Stimulated activated naive CD4-positive, alpha-beta T cell treated with Interleukin-2 at 50 U/mL for 16 hours (primary cell): ENCODE measurements at regions not wholly inside any gene's neighbourhood (a gene's known extent, or its start where the extent isn't known, plus 50 kb on each side); places are given as distances from the start of the nearest gene placed in this dataset.
"Not testable (repeated sequence)": the region's sequence is repeated elsewhere in the genome, so short reads cannot be mapped to it uniquely, and the experiment has no call there.

ENCODE experiments used
- DNase-seq: peaks from one replicate; lab custom pipeline; 2025; lab: John Stamatoyannopoulos, UW

DNA sequence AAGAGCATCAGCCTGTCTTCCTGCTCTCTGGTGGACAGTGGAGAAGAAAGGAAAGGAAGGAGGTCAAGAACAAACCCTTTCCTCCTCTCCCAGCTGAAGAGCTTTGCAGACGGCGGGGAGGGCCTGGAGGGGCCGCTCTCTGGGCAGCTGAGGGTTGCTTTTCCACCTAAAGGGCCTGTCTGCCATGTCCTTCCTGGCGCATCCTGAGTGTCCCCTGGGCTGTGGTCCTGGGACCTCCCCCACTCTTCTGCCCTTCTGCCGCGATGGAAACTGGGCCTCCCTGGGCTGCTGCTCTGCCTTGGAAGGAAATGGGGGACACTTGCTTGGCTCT lies 107.0 kb downstream of the ETS2 start:
- no peak for DNase-seq

DNA sequence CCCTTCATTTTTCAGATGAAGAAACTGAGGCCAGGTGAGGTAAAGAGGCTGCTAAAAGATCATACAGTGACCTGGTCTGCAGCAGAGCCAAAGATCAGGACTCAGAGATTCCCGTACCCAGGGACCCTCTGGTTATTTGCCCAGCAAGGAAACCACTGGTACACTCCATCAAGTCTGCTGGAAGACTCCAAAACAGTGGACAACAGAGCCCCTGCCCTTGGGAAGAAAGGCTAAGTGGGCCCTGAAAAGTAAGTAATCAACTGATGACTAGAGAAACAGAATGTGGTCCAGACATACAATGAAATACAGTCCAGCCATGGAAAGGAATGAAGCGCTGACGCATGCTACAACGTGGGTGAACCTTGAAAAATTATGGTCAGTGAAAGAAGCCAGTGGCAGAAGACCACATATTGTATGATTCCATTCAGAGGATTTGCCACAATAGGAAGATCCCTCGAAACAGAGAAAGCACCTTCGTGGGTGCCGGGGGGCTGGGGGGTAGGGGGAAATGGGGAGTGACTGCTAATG lies 106.4 kb downstream of the ETS2 start:
- no peak for DNase-seq

DNA sequence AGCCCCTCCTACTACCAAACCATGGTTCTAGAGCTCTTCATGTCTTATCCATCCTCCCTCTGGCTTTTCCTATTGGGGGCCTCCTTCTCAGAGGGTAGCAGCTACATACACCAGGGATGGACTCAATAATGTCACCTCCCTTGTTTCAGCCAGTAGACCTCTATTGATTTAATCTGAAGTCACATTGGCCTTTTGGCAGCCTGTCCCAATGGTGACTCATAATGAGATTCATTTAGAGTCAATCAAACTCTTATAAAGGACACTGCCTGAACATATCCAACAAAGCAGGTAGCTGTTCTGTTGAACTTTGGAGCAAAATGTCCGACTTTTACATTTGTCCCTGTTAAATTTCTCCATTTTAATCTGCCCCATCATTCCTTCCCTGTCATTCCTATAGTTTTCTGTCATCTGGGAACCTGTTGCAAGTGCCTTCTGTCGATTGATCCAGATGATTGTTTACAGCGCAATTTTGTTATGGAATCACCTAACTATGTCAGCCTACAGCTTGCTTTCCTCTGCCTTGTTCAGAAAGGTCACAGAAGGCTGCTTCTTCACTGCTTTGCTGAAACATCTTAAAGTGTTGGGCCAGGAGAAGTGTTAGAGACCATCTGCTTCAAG lies 105.9 kb downstream of the ETS2 start:
- DNase-seq, result no peak

DNA sequence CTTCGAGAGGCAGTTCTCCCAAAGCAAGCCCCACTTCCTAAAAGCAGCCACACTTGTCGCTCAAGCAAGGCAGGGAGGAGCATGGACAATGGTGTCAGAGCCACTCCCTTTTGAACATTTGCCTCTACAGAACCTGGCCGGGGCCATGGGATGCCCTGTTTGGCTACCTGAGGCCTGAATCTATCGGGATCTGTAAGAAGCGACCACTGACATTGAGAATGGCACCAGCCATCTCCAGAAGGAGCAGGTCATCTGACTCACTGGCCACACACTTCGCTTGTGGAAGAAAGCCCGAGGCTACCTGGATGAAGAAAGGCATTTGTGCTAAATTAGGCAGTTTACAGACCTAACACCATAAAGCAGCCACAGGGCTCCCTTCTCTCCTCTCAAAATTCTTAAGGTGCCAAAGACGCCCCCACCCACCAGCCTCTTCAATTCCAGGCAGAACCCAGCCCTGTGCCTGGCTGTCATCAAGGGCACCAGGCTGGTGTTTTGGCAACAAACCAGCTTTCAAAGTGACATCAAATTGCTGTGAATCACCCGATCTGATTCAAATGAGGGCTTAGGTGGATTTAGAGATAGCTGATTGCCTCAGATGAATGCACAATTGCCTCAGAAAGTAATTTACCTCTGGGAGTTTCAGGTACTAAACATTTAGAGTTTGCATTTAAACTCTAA lies 104.8 kb downstream of the ETS2 start:
- no peak for DNase-seq

DNA sequence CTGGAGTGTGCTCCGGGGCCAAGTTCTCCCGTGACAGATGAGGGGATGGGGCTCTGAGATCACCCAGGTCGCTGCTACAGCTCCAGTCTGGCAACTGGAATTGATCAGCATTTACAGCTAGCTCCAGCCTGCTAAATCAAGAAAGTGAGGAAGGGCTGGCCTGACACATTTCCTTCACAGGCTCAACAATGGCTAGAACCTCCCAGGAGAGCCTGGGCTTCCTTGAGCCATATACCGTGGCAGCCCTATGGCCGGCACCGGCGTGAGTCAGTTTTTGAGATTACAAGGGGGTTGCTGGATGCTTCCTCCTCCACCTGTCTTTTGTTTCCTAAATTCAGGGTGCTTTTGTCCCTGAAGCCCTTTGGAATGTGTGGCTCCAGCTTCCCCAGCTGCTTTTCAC lies 104.2 kb downstream of the ETS2 start:
- DNase-seq, result no peak

DNA sequence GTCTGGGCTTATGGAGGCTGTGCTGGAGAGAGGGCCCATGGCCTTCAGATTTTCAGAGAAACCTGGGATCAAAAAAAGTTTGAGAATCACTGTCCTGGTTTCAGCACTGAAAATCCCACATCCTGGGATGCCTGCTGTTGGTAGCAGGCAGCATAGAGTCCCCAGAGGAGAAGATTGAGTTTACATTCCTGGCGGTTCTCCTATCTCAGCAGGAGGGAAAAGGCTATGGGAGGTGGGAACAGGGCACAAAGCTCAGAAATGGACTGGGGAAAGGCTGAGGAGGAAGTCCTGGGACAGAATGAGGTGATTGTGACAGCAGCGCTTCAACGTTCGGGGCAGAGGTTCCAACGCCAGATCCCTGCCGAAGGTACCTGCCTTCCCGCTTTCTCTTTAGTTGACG lies 103.4 kb downstream of the ETS2 start:
- DNase-seq, result no peak

DNA sequence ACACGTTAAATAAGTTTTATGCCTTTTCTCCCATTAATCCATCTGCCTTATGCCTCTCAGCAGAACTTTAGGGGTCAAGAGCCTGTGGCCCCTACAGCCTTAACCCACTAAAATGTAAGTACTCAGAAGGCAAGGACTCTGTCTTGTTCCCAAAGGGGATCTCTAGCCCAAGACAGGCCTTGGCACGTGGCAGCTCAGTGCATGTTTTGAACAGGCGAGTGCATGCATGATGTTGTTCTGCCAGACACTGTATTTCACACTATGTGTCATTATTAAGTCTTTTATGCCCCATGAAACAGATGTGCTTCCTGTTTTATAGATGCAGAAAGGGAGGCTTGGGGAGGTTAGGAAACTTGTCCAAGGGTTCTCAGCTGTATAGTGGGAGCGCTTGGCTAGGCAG lies 102.8 kb downstream of the ETS2 start:
- DNase-seq, result no peak

DNA sequence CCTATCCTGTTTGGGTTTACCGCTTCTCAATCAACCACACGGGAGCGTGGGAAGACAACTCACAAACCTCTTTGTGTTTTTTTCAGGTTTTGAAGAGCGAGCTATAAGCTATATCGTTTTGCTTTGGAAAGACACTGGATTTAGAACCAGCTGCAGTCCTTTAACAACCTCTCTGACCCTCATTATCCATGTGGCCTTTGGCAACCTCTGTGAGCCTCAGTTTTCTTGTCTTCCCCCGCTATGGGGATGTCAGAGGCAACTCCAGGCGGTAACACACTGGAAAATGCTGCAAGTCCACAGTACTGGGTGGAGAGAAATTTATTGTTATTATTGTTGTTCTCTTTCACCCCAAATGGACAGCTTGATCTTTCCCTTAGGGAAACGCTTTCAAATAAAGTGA lies 100.0 kb downstream of the ETS2 start:
- no peak for DNase-seq

DNA sequence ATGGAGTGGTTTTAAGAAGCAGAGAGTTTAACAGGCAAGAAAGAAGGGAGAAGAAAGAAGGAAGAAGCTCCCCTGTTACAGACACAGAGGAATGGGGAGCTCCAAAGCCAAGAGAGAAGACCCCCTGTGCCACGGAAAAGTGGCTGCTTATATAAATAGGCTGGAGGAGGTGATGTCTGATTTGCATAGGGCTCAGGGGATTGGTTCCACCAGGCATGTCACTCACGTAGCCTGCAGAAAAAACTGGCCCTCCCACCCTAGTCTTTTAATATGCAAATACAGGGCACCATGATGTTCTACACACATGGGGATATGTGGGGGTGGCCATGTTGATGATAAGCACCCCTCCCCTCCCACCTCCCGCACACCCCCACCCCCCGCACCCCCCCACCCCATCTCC lies 99.6 kb downstream of the ETS2 start:
- no peak for DNase-seq

DNA sequence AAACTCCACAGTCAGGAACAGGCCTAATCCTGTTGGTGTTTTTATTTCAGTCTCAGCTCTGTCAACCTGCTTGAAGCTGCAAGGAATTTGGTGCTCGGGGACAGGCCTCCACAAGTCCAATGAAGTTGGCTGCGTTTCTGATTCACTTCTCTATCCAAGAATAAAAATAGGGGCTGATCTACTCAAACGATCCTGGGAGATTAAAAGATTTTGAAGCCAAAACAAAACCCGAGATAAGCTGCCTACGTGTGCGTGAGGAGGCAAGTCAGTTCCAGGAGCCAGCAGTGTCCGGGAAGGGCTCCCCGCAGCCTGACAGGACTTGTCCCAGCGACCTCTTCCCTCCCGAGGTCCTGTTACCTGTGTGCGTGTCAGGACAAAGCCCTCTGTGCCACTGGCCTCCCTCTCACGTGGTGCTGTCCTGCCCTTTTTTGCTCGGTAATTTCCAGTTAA lies 98.0 kb downstream of the ETS2 start:
- no peak for DNase-seq

DNA sequence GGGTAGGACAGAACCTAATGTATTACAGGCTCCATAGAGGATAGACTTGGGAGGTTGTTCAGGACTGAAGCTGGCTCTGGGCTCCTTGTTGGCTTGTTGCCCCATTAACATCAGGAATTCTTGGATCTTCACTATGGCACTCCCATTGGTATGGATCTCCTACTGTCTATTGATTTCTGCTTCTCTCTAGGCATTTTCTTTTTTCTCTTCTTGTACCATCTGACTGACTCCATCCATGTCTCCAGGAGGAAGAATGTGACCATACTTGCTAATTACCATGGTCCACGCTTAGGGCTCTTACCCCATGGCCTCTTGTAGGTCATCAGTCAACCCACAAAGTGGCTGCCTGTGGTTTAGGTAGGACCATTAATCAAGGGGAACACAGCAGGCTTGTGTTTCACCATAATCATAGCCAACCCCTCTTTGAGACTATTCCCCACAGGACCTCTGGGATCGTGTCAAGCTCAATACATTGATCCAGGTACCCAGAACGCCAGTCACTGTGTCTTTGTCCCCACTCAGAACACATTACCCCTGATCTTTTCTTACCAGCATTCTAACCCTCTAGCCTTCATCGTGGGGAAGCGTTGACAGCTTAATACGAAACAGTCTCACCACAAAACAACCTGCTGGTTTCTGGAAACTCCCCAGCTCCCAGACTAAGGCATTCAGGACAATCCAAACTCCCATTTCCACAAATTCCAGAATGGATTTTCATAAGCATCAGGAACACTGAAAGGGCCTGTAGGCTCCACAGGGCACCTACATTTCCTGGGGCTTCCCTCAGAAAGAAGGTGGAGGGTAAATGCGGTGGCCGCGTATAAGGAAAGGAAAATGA lies 97.1 kb downstream of the ETS2 start:
- no peak for DNase-seq

DNA sequence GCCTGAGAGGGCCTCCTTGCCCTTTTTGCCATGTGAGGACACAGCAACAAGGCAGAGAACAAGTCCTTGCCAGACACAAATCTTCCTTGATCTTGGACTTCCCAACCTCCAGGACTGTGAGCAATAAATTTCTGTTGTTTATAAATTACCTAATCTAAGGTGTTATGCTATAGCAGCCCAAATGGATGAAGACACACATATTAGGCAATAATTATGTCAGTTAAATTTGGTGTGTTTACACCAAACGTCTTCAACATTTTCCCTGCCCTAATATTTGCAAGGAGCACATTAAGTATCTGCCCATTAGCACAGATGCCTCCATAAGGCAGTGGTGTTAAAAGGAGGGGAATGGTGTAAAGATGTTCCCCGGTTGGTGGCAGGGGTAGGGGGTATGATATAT lies 94.8 kb downstream of the ETS2 start:
- DNase-seq, result no peak

DNA sequence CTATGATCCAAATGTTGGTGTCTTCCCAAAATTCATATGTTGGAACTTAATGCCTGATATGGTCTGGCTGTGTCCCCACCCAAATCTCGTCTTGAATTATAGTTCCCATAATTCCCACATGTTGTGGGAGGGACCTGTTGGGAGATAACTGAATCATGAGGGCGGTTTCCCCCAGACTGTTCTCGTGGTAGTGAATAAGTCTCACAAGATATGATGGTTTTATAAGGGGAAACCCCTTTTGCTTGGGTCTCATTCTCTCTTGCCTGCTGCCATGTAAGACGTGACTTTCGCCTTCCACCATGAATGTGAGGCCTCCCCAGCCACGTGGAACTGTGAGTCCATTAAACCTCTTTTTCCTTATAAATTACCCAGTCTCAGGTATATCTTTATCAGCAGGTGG lies 94.3 kb downstream of the ETS2 start:
- DNase-seq, result not testable (repeated sequence)

DNA sequence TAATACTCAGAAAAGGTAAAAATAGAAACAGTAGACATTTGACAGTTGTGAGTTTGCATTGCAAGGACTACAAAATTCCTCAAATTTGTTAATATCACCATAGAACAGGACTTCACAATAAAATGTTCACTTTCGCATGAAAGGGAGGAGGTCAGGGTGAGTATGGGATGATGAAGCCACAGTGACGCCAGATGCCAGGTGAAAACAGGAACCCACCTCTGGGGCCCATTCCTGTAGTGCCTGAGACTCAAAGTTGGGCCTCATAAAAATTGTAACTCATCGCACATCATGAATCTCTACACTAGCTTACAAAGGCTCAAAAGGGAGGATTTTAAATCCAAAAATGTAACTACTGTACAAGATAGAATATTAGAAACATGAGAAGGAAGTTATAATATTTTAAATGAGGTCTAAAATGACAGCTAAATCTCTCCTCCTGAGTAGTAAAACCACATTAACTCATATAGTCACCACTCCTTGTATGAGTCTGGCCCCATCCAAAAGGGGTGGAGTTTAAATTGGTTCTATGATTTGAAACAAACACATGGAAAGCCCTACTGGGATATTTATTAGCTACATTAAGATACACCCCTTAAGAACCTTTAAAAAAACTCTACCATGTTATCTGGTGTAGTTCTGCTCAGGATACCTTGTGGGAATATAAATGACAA lies 93.7 kb downstream of the ETS2 start:
- DNase-seq, result no peak

DNA sequence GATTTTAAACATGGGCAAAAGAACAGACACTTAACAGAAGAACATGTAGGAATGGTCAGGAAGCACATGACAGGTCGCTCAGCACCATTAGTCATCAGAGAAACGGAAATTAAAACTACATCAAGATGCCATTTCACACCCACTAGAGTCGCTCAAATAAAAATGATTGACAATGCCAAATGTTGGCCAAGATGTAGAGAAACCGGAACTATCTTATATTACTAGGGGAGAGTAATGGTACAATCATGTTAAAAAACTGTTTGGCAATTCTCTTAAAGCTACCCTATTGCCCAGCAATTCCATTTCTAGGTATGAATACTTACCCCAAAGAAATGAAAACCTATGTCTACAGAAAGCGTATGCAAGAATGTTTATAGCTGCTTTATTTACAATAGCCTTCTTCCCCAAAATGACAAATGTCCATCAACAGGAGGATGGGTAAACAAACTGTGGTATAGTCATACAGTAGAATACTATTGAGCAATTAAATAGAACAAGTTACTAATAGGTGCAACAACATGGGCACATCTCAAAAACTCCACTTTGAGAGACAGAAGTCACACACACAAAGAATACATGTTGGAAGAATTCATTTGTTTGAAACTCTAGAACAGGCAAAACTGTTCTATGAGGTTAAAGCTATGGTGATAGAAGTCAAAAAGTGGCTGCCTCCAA lies 92.8 kb downstream of the ETS2 start:
- DNase-seq, result no peak

DNA sequence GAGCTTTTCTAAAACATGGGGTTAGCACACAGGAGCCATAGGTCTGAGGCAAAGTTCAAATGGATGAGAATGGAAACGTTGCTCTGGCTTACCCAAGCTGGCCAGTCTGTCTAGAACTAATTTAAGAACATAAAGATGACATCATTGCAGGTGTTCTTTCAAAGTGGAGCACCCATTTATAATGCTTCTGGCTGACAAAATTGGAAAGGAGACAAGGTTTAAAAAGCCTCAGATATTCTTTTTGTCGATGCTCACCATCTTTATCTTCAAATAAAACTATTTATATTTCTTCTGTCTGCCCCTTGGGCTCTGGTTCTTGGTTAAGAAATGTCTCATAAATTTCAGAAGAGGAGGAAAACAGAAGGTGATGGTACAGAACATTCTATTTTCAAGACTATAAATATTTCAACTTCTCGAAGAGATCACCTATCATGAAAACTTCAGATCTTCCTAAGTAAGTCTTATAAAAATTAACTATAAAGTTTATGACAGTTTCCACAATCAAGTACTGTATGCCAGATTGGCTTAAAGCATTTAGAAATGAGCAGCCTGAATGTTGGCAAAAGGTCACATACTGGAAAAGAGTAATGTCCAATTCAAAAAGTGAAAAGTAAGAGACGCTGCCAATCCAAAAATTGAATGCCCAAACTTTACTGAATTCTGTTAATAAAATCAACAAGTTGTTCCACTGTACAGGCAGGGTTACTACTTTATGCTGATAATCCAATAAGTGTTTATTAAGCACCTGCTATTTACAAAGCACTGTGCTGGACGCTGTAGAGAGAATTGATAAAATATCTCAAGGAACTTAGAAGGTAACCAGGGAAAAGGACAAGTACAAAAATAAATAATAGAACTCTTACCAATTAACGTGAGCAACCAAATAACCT lies 92.0 kb downstream of the ETS2 start:
- DNase-seq, result no peak

DNA sequence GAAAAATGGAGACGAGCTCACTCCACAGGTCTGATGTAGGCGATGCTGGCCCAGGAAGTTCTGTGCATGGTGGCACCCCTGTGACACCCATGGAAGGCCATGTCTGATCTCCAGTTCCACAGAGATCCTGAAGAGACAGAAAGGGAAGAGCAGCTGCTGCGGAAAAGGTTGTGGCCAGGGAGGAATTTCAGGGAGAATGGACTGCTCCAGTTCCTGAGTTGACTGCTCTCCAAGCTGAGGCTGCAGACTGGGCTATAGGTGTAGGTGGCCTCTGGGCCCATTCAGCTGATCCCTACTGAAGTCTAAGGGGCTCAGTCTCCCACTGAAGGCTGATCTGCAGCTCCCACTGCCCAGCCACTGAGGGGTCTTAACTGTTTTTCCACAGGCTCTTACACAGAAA lies 89.2 kb downstream of the ETS2 start:
- DNase-seq, result no peak

DNA sequence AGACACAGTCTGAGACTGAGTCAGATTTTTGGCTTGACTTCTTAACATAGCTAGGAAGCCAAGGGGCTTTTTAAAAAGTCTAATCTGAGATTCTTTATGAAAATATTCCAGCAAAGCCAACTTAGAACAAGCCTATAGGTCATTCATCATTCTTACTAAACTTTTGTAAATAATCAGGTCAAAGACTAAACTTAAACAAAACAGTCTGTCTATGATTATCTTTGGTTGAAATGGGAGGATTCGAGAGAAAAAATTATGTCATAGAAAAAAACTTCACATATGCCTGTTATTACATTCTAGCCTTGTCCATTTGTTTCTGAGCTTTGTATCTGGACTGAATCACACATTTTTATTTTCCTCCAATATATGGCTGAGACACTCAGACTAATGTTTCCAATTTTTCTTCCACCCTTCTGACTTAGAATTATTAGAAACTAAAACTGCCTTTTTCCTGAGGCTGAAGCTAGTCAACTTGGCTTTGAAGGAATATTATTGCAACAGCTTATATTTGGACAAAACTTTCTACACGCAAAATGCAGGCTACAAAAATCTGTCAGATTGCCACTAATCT lies 83.3 kb downstream of the ETS2 start:
- no peak for DNase-seq

DNA sequence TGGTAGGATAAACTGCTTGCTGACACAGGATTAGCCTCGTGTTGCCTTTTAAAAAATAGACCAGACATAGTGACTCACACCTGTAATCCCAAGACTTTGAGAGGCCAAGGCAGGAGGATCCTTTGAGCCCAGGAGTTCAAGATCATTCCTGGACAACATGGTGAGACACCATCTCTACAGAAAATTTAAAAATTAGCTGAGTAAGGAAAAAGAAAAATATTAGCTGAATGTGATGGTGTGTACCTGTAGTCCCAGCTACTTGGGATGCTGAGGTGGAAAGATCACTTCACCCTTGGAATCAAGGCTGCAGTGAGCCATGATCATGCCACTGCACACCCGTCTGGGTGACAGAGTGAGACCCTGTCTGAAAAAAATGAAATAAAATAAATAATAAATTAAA lies 82.0 kb downstream of the ETS2 start:
- DNase-seq, result no peak

DNA sequence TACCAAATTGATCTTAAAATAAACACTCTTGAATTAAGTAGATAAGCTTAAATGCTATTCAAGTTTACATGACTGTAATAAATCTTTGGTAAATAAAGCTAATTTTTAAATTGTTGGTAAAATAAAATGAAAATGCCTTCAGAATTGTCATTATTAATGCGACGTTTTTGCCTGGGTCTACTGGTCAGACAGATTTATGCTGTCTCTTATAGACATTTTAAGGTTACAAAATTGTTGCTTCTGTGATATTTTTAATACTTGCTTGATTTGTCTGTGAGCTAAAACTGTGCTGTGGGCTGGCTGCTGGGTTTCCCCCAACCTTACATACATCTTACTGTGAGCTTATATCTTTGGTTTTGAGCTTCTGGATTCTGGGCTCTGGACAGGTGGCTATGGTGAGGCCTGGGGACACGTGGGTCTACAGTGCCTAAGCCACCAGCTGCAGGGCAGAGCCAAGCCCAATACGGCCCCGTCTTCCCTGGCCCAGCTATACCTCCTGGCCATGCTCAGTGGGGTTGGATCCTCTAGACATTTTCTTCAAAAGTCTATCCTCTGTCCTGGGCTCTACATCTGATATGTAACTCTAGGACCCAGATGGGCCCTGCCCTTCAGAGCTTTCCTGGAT lies 81.4 kb downstream of the ETS2 start:
- DNase-seq, result no peak
